C1 segment of cervical spinal cord (tissue), 14 donors: ENCODE measurements at regions not wholly inside any gene's neighbourhood (a gene's known extent, or its start where the extent isn't known, plus 50 kb on each side); places are given as distances from the start of the nearest gene placed in this dataset.
"Not testable (repeated sequence)": the region's sequence is repeated elsewhere in the genome, so short reads cannot be mapped to it uniquely, and the experiment has no call there.

Experiments
- DNase-seq, 14 donors: peaks; one replicate each; lab custom pipeline; 2025; lab: John Stamatoyannopoulos, UW

GRCh38 chr18:27382567-27383216 lies 197.6 kb upstream of the CHST9 start:
- DNase-seq = no peak

- DNase-seq = no peak
Observed at GRCh38 chr18:27378431-27379095, 193.5 kb upstream of the CHST9 start.

GRCh38 chr18:27377251-27377650 lies 192.1 kb upstream of the CHST9 start:
- DNase-seq = no peak

DNA sequence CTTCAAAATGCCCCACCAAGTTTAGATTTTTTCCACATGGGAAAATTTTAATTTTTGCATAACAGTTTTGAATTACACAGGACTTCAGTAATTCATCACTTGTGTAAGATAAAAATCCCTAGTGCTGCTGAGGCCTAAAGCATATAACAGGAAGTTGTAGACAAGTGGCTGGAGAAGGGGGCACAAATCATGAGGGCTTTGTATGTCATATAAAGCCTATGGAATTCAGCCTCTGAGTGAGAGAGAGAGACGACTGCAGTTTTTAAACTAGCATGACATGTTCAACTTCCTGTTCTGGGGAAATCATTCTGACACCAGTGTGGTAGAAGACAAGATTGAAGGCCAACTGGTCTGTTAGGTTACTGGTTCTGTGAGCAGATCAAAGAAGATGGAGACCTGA lies 187.3 kb upstream of the CHST9 start:
- no peak for DNase-seq

DNA sequence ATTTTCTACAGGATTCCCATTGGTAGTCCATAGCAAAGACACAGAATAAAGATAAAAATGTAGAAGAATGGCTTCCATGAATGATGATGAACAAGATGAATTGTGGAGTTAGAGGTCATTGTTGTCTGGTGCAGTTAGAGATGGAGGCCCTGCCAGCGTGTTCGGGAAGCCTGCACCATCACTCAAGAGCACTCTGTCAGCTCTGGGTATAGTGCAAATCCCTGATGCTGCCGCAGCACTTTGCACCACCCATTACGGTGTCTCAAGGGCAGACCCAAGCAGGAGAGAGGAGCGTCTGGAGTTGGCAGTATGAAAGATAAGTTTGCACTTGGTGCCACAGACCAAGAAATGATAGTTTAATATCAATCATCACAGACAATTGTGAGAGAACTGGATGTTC lies 181.6 kb upstream of the CHST9 start:
- DNase-seq = no peak

DNA sequence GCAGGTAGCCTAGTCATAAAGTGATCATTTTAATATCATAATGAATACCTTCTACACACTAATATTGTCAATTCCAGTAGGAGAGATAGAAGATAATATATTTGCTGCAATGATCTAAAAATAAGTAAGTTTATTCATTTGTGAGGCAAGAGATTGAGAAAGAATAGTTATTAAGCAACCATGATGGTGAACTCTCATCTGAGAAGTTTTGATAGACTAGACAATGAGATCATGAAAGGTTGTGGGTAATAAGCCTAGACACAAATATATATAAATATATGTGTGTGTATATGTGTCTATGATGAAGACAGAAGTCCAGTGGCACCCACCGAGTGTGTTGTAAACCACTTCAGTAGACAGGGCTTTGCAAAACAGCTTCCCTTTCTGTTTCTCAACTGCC lies 181.0 kb upstream of the CHST9 start:
- DNase-seq = no peak

GRCh38 chr18:27363872-27364271 lies 178.8 kb upstream of the CHST9 start:
- DNase-seq = no peak

DNA sequence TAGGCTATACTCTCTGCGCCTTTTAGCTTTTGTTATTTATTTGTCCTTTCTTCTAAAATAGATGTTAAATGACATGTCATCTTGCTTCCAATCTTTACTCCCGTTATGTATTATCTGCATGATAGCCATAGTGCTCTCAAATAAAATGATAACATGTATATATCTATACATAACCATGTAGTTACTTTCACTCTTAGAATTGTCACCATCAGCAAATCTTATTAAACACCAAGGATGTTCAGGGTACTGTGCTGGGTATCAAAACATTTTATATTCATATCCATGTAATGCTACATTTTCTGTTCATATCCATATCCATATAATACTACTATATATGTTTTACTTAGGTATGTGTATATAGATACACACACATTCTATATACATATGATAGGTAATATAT lies 176.4 kb upstream of the CHST9 start:
- no peak for DNase-seq

DNA sequence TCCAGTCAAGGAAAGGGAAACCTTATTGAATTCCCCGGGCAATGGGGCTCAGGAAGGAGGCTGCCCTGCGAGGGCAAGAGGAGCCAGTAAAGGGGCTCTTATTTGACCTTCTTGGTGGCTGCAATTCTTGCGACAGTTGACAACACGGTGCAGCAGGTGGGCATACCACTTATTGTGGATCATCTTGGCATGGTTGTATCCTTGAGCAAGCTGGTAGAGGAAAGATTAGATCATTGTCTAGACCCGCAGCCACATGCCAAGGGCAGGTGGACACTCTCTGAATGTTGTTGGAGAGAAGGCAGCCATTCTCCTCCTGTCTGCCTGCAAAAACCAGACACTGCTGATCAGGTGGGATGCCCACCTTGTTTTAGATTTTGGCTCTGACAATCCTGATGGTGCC lies 170.2 kb upstream of the CHST9 start:
- no peak for DNase-seq

DNA sequence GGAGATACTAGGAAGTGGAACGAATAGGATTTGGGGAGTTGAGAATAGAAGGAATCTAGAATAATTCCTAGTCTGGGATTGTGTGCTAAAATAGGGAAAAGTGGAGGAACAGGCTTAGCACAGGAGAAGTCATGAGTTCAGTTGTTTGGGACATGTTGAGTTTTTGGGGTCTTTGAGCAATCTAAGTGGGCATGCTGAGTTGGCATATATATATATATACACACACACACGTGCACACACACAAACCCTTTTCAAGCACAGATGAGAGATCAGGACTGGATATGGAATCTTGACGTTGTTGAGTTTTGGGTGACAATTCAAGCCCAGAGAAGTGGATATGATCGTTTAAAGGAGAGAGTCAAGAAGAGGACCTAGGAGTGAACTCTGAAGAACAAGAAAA lies 168.2 kb upstream of the CHST9 start:
- no peak for DNase-seq

GRCh38 chr18:27349284-27349882 lies 164.3 kb upstream of the CHST9 start:
- no peak for DNase-seq

DNA sequence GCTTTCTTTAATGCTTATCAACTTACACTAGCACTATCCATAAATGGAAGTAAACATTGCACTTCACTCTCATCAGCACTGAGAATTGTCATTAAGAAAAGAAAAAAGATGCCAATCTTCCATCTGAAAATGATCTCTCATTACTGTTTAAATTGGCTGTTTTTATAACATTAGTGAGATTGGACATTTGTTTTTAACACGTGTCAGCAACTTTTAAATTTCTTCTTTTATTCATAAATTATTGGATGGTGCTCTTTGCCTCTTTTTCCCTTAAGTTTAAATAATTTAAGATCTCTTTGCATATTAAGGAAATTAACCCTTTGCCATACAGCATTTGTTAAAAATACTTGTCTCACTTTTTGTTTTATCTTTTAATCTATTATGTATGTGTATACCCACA lies 146.5 kb upstream of the CHST9 start:
- DNase-seq = no peak

GRCh38 chr18:27314996-27315395 lies 129.9 kb upstream of the CHST9 start:
- DNase-seq = no peak

DNA sequence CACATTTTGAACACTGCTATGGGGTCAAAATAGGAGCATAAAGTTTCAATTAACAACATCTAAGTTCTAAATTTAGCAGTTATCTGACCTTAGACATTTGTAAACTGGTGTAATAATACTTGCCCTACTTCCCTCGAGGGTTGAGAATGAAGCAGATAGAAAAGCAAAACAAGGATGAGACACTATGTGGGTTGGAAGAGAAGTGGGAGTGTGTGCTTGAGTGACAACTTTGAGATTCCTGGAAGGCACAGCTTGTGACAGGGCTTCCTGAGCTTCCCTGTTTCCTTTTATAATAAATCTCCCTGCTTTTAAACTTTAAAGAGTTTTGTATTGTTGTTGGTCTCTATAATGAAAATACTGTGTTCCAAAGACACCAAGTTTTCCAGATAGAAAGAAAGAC lies 128.6 kb upstream of the CHST9 start:
- no peak for DNase-seq

DNA sequence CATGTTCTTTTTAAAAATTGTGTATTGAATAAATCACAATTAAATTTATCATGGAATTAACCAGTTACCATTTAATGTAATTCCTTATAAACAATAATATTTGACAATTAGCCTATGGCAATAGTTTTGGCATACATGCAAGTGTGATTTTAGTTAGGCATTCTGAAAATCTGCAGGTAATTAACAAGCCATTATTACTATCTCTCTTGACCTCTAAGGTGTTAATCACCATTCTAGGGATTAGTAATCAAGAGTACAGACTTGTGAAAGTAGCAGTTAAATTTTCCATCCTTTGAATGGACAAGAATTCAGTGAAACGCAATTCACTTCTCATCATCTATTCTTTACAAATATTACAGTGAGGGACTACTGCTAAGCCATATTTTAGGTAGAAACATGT lies 127.7 kb upstream of the CHST9 start:
- DNase-seq = no peak

- DNase-seq = no peak
Observed at GRCh38 chr18:27312153-27312552, 127.0 kb upstream of the CHST9 start.

- DNase-seq = no peak
Observed at GRCh38 chr18:27311114-27311513, 126.0 kb upstream of the CHST9 start.

DNA sequence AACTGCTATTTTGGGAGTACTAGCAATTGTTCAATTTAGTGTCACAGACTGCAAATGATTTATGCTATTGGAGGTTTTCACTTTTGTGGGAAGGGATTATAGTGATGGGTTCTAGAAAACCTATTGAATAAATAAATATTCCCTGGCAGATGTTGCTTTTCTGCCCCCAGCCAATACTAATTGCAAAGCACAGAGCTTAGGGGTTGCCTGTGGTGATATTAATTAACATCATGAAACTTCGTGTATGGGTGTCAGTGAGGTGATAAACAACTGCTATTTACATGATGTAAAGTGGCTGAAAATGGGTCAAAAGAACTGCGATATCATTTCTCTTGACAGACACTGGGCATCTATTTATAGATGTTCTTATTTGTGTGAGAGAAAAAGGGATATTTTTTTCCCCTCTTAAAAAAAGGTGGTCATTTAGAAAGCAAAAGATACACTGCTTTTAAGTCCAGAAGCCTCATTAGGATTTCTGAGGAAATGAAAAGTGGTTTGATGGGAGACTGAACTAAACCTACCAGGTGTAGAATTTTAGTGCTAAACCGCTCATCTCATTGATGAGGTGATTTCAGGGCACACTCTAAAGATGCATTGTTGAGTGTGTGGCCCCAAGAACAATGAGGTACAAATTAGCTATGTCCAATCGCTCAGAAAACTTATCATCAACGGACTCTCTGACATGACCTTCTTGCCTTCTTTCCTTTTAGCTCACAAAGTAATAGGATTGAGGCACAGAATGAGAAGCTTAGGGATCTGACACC lies 116.7 kb upstream of the CHST9 start:
- no peak for DNase-seq

GRCh38 chr18:27298214-27298804 lies 113.2 kb upstream of the CHST9 start:
- DNase-seq = no peak

DNA sequence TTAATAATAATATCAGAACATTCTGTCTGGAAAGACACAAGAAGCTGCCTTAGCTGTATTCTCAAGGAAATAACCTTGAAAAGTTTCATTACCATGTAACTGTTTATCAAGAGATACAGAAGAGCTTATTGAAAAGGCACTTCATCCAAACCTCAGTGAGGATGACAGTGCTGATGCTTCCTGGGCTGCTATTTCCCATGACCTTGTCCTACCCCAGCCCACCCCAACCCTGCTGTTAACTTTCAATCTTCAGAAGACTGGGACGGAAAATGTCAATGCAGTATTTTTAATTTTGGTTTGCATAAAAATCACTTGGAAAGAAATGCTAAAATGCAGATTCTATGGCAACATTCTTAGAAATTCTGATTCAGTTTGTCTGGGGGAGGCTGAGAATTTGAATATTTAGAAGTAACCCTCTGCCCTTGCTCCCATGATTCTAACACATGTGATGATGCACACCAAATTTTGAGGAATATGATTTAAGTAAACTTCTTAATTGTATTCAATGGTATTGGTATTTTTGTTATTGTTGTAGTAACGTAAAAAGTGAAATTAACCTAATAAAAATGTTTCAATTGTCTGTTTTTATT lies 101.0 kb upstream of the CHST9 start:
- not testable (repeated sequence) for DNase-seq

DNA sequence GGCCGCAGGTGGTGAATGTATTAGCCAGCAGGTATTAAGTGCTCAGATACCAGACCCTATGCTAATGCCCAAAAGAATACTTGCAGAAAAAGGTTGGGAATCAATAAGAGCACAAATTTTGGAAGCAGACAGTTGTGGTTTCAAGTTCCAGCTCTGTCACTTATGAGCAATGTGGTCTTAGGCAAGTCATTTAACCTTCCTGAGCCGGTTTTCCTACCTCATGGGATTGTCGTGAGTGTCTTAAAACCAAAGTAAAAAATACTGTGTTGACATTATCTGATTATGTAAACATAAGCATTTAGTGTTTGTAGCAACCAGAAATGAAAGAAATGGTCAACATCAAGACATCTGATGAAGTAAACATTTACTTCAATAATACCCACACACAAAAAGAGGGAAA lies 93.0 kb upstream of the CHST9 start:
- DNase-seq = no peak

GRCh38 chr18:27277554-27277953 lies 92.4 kb upstream of the CHST9 start:
- no peak for DNase-seq
